ENCODE measurements at regions not wholly inside any gene's neighbourhood (a gene's known extent, or its start where the extent isn't known, plus 50 kb on each side); places are given as distances from the start of the nearest gene placed in this dataset.

DNA sequence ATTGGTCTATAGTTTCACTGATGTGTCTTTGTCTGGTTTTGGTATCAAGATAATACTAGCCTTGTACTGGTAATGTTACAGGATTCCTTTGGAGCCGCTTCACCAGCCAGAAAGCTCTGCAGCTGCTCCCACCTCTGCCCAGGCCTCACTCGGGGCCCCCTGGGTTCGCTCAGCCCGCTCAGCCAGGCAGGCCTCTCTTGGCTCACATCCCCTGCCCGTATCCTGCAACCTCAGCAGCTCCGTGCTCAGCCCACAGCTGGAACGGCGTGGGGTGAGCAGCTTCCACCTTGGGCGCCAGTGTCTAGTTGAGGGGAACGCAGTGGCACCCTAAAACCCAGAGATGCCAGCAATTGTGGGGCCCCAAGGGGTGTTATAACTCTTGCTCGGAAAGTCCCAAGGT lies 429.7 kb upstream of the ROBO2 start:
- TF ChIP-seq, protein P1, sequence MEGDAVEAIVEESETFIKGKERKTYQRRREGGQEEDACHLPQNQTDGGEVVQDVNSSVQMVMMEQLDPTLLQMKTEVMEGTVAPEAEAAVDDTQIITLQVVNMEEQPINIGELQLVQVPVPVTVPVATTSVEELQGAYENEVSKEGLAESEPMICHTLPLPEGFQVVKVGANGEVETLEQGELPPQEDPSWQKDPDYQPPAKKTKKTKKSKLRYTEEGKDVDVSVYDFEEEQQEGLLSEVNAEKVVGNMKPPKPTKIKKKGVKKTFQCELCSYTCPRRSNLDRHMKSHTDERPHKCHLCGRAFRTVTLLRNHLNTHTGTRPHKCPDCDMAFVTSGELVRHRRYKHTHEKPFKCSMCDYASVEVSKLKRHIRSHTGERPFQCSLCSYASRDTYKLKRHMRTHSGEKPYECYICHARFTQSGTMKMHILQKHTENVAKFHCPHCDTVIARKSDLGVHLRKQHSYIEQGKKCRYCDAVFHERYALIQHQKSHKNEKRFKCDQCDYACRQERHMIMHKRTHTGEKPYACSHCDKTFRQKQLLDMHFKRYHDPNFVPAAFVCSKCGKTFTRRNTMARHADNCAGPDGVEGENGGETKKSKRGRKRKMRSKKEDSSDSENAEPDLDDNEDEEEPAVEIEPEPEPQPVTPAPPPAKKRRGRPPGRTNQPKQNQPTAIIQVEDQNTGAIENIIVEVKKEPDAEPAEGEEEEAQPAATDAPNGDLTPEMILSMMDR (IDR thresholded peaks at IDR 0.05): no peak
- TF ChIP-seq POLR2A (IDR thresholded peaks at IDR 0.05): no peak
